GM12878 (cell line): ENCODE measurements at regions not wholly inside any gene's neighbourhood (a gene's known extent, or its start where the extent isn't known, plus 50 kb on each side); places are given as distances from the start of the nearest gene placed in this dataset.

Source experiments
- ATAC-seq: fragments of 200-7000 bp; cut with Tn5 transposase; 3 replicates; pipeline ENCODE4 v1.9.1; 2020; ENCODE audit warnings: mild to moderate bottlenecking, moderate library complexity
- BruUV-seq: library from RNA; stranded (reverse); fragments of 400-500 nt; replicated peaks from 2 replicates; lab custom pipeline; 2021; lab: Mats Ljungman, UMichigan
- CTCF ChIA-PET: fragments of 300-600 bp; sonication (Branson Sonifier 250); formaldehyde crosslinking; extraction: SDS; loops from one replicate; lab custom pipeline; 2021; ENCODE audit warnings: inconsistent platforms; lab: Yijun Ruan, JAX
- POLR2A ChIA-PET: fragments of 350-600 bp; formaldehyde crosslinking; extraction: SDS; loops from one replicate; lab custom pipeline; 2021; ENCODE audit warnings: inconsistent platforms; lab: Charles Lee
- RAD21 ChIA-PET: fragments of 300-600 bp; sonication (Branson Sonifier 250); formaldehyde crosslinking; loops from one replicate; lab custom pipeline; 2023; ENCODE audit warnings: antibody characterized with exemption; ENCODE audit not compliant: unreplicated experiment; lab: Charles Lee
- SMC1A ChIA-PET: fragments of 300-600 bp; sonication (Branson Sonifier 250); formaldehyde crosslinking; loops from one replicate; lab custom pipeline; 2023; ENCODE audit not compliant: unreplicated experiment, uncharacterized antibody; lab: Charles Lee
- DNase-seq: peaks from one replicate; pipeline ENCODE4 v3.0.0-alpha.2; 2011; ENCODE audit warnings: low read depth, low spot score
- FAIRE-seq: peaks from 3 replicates; lab custom pipeline; 2011; peaks lifted over from hg19 to GRCh38; lab: Jason Lieb, UNC
- H2AFZ ChIP-seq: 2 replicates; pipeline ENCODE4 v1.6.0; 2011; ENCODE audit warnings: low read depth, low read length, control low read depth; ENCODE audit not compliant: control insufficient read depth
- H3K27ac ChIP-seq: 2 replicates; pipeline ENCODE4 v1.5.1; 2011; ENCODE audit warnings: control low read depth; ENCODE audit not compliant: control insufficient read depth, insufficient read depth
- H3K27me3 ChIP-seq, 2 experiments: replicated peaks in 1 of 2; 2 replicates each; pipeline versions ENCODE4 v1.6.0 to v1.6.1; 2011; ENCODE audit warnings: low read length in 1 of 2; ENCODE audit not compliant: control insufficient read depth in 2 of 2, insufficient read depth in 2 of 2
- H3K36me3 ChIP-seq, 2 experiments: 2 replicates each; pipeline ENCODE4 v1.5.1; 2011; ENCODE audit warnings: low read length in 1 of 2; ENCODE audit not compliant: control insufficient read depth in 2 of 2, insufficient read depth in 2 of 2
- H3K4me1 ChIP-seq: 2 replicates; pipeline ENCODE4 v1.6.1; 2011; ENCODE audit warnings: mild to moderate bottlenecking, low read length, moderate library complexity, mixed read lengths; ENCODE audit not compliant: control insufficient read depth, insufficient read depth
- H3K4me2 ChIP-seq: 2 replicates; pipeline ENCODE4 v1.6.0; 2011; ENCODE audit warnings: control low read depth; ENCODE audit not compliant: control insufficient read depth, insufficient read depth
- H3K4me3 ChIP-seq: fragments of 200-600 bp; sonication (generic); 2 replicates; pipeline ENCODE4 v1.5.1; 2016
- H3K79me2 ChIP-seq: 2 replicates; pipeline ENCODE4 v1.6.0; 2011; ENCODE audit warnings: low read length; ENCODE audit not compliant: control insufficient read depth, insufficient read depth
- H3K9ac ChIP-seq: 2 replicates; pipeline ENCODE4 v1.8.0; 2011; ENCODE audit warnings: low read length, control low read depth, mixed read lengths; ENCODE audit not compliant: control insufficient read depth, insufficient read depth
- H3K9me3 ChIP-seq: replicated peaks from 3 replicates; pipeline ENCODE4 v1.5.1; 2011; ENCODE audit warnings: mild to moderate bottlenecking, low read length; ENCODE audit not compliant: control insufficient read depth, insufficient read depth
- H4K20me1 ChIP-seq: 2 replicates; pipeline ENCODE4 v1.6.0; 2011; ENCODE audit not compliant: control insufficient read depth, insufficient read depth
- CBX5 ChIP-seq: sonication (generic); IDR thresholded peaks from 2 replicates; pipeline ENCODE4 v1.6.1; 2016; ENCODE audit warnings: low read depth, moderate library complexity, mild to moderate bottlenecking, inconsistent platforms
- EP300 ChIP-seq, 2 experiments: fragments of 150-350 bp in 1 of 2; IDR thresholded peaks; 2 replicates each; pipeline ENCODE4 v1.6.1; 2011 to 2012; ENCODE audit warnings: low read depth in 2 of 2, low read length in 2 of 2, borderline replicate concordance in 1 of 2, improper control_type of control experiment in 1 of 2, inconsistent platforms in 1 of 2; ENCODE audit not compliant: control insufficient read depth in 1 of 2
- ESRRA ChIP-seq: IDR thresholded peaks from 2 replicates; pipeline ENCODE4 v1.6.1; 2012; ENCODE audit warnings: mild to moderate bottlenecking, low read length, improper control_type of control experiment
- LARP7 ChIP-seq: fragments of 450-650 bp; IDR thresholded peaks from 2 replicates; pipeline ENCODE4 v1.6.1; 2017; ENCODE audit warnings: mild to moderate bottlenecking
- MEF2B ChIP-seq: fragments of 450-650 bp; IDR thresholded peaks from 2 replicates; pipeline ENCODE4 v1.6.1; 2018; ENCODE audit warnings: mild to moderate bottlenecking, moderate library complexity; ENCODE audit not compliant: partially characterized antibody, poor library complexity, severe bottlenecking
- PKNOX1 ChIP-seq: fragments of 450-650 bp; IDR thresholded peaks from 2 replicates; pipeline ENCODE4 v1.6.1; 2016; ENCODE audit warnings: mild to moderate bottlenecking
- RBBP5 ChIP-seq: fragments of 200-600 bp; sonication (generic); conservative IDR thresholded peaks from 2 replicates; pipeline ENCODE4 v1.6.1; 2016
- WGBS: methylation state at CpG from one replicate; pipeline ENCODE4 v1.1.6; 2016; ENCODE audit warnings: low lambda C conversion rate; ENCODE audit not compliant: insufficient replicate concordance, insufficient coverage; ENCODE audit errors: missing lambda C conversion rate; 5-methylcytosine and 5-hydroxymethylcytosine counted together
- in situ Hi-C: fragments of 300-500 bp; cut with MboI; formaldehyde crosslinking; loops from 9 replicates; pipeline ENCODE4 v1.14.3; 2018; ENCODE audit warnings: mixed read lengths
- intact Hi-C: fragments of 100-400 bp; cut with micrococcal nuclease; formaldehyde crosslinking; loops from one replicate; pipeline ENCODE4 v1.14.2; 2022; ENCODE audit not compliant: unreplicated experiment

- H2AFZ ChIP-seq = no peak overlapping the region
- no peak for DNase-seq
- intact Hi-C loops = no loop called here
- no peaks in the 10 kb centered on the region for H3K9me3 ChIP-seq
- no peaks in the 10 kb centered on the region for H3K36me3 ChIP-seq
- no peaks in the 10 kb centered on the region for H3K27me3 ChIP-seq
- ChIA-PET SMC1A (no interaction called here), POLR2A (no interaction called here), CTCF (no interaction called here), RAD21 (no interaction called here)
- no peaks in the 10 kb centered on the region for H3K79me2 ChIP-seq
- no TSS peak for BruUV-seq
- H3K27ac ChIP-seq = no peak overlapping the region
- no peak for FAIRE-seq
- H3K4me1 ChIP-seq = no peaks in the 10 kb centered on the region
- WGBS = 27% methylated on average over 15 of the region's 15 CpGs
- no peak overlapping the region for H3K4me3 ChIP-seq
- TF ChIP-seq ESRRA = no peak
- TF ChIP-seq CBX5 = no peak
- TF ChIP-seq RBBP5 = no peak
- TF ChIP-seq LARP7 = no peak
- no peak for TF ChIP-seq EP300 (IDR thresholded peaks at IDR 0.05; ENCODE audit: borderline replicate concordance in 1 of 2, control insufficient read depth in 1 of 2, low read depth in 2 of 2, low read length in 2 of 2)
- TF ChIP-seq PKNOX1 = no peak
- TF ChIP-seq MEF2B = no peak
- no peak overlapping the region for H3K4me2 ChIP-seq
- H3K9ac ChIP-seq = no peak overlapping the region
- no peak for ATAC-seq
- in situ Hi-C loops = no loop called here
- H4K20me1 ChIP-seq = no peaks in the 10 kb centered on the region
These were observed 273.4 kb upstream of the TNRC6C start for GRCh38 chr17:77684803-77685798.
